AG10803 (cell line): ENCODE measurements at regions not wholly inside any gene's neighbourhood (a gene's known extent, or its start where the extent isn't known, plus 50 kb on each side); places are given as distances from the start of the nearest gene placed in this dataset.

Source experiments
- DNase-seq: peaks from one replicate; pipeline ENCODE4 v3.0.0; 2010; ENCODE audit warnings: low read depth
- H3K4me3 ChIP-seq: 2 replicates; pipeline ENCODE4 v1.5.1; 2011; ENCODE audit warnings: mild to moderate bottlenecking, low read length, control low read depth
- CTCF ChIP-seq: conservative IDR thresholded peaks from 2 replicates; pipeline ENCODE4 v1.5.1; 2011; ENCODE audit warnings: mild to moderate bottlenecking, low read length, control low read depth, inconsistent platforms

- H3K4me3 ChIP-seq = no peak overlapping the region
- TF ChIP-seq CTCF = no peak
- DNase-seq = no peak
These were observed 50.2 kb upstream of the KCNMB1 start for GRCh38 chr5:170439223-170439943.
